ENCODE measurements at regions not wholly inside any gene's neighbourhood (a gene's known extent, or its start where the extent isn't known, plus 50 kb on each side); places are given as distances from the start of the nearest gene placed in this dataset.
"Not testable (repeated sequence)": the region's sequence is repeated elsewhere in the genome, so short reads cannot be mapped to it uniquely, and the experiment has no call there.

DNA sequence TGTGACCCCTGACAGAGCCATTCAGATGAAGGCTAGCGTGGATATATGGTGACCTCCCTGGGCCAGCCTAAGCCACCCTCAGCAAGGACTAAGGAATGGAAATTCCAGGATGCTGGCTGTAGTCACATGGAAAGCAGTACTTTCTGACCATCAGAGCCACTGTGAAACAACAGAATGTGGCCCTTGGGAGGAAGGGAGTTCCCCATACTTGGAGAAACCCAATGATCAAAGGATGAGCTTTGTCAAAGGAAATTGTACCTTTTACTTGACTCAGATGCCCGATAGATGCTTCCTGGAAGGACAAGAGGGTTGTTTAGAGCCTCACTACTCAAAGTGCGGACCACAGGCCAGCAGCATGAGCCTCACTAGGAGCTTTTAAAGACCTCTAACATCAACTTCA lies 484.5 kb upstream of the PROK2 start:
- DNase-seq: no peak

DNA sequence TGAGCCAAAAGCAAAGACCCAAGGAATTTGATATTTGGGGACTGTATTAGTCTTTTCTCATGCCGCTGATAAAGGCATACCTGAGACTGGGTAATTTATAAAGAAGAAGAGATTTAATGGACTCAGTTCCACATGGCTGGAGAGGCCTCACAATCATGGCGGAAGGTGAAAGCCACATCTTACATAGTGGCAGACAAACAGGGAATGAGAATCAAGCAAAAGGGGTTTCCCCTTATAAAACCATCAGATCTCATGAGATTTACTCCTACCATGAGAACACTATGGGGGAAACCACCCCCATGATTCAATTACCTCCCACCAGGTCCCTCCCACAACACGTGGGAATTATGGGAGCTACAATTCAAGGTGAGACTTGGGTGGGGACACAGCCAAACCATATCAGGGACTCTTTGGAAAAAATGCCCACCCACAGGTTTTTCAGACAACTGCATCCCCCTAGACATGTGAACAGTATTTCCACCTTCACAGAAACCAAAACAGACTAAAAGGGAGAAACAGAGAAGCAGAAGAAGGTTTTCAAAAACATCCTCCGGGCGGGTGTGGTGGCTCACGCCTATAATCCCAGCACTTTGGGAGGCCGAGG lies 482.1 kb upstream of the PROK2 start:
- not testable (repeated sequence) for DNase-seq

GRCh38 chr3:72266016-72266370 lies 481.0 kb upstream of the PROK2 start:
- no peak for DNase-seq

- DNase-seq: no peak
Measured at GRCh38 chr3:72265256-72266015, 480.5 kb upstream of the PROK2 start.

DNA sequence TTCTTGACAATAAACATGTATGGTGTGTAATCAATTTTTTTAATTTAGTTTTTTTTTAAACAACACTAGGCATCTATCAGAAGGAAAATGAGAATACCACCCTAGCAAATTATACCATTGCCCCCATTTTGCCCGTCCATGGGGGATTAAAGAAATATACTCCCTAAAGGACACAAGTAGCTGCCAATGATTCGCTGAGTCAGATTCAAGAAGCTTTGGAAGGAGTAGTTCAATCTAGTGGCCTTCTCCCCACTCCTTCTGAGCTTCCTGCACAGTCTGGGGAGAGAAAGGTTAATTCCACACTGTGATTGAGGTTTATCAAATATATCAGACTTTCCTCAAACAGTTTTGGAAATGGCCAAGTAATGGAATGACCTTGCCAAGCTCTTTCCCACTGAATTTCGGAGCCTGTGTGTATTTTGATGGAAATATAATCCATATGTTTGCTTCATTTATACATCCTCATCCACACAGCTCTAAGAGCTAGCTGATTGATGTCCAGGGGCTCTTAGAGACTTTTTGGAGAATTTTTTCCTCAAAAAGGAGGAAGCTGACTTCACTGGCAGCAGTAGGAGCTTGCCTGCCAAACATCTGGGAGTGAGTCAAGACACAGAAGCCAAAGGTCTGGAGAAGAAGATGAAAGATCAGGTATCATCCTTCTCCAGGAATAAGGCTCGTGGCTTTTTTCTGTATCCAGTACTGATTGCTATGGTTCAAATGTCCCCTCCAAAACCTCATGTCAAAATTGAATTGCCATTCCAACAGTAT lies 478.5 kb upstream of the PROK2 start:
- no peak for DNase-seq

DNA sequence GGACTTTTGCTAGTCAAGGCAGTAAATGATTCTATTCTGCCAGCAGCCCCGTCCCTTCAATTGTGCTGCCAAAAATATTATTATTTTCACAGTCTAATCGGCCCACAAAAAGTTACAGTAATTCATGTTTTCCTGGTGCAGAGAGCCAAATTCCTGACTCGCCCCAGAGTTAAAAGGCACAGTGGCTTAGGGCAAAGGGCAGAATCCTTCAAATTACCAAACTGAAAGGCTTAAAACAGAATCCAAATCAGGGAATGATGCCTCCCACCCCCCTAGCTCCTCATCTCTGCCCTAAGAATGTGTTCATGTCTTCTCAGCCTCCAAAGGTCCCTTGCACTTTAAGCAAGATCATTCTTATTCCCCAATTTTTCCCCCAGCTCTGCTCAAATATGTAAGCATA lies 477.8 kb upstream of the PROK2 start:
- DNase-seq: no peak

DNA sequence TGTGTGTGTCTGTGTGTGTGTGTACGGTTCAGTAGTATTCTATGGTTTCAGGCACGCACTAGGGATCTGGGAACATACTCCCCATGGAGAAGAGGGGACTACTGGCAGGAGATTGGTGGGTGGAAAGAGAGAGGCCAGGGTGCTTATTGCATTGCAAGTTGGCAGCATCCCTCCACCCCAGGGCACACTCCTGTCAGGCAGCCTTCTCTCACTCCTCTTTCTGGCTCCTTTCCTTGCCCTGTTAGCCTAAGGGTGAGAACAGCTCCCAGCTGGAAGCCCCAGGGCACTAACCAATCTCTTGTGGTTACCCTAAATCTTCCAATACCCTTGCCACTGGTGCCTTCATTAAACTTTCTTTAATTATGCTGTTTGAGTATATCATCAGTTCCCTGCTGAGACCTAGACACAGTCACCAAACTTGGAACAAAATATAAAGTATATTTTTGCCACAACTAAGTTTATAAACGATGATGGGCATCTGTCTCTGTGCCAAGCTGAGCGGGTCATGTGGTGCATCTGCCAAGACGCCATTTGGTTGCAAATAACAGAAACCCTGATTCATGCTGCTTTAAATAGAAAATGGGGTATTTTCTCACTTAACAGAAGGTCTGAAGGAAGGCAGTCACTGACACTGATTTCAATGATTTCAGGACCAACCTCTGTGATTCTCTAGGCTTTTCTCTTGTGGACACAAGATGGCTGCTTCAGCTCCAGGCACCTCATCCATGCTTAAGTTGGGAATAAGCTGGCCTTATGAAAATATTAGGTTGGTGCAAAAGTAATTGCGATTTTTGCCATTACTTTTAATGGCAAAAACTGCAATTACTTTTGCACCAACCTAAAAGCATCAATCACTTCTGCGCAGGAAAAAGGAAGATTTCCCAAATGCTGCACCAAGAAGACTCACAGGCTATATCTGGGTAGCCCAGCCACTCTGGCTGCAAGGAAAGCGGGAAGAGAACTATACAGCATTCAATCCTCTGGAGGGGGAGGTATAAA lies 476.9 kb upstream of the PROK2 start:
- DNase-seq: no peak

DNA sequence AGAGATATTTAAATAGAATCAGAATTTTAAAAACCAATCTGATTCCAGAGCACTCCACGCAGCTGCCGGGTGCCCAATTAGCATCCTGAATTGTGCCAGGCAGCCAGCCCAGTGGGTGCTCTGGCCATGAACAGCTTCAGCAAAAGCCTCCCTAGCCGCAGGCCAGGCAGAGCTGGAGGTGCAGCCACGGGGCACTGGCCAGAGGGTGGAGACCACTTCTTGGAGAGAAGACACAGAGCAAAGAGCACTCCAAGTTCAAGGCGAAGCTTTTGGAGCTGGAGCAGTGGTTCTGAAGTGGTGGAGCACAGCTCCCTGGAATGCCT lies 475.6 kb upstream of the PROK2 start:
- DNase-seq: no peak

GRCh38 chr3:72259755-72260587 lies 475.0 kb upstream of the PROK2 start:
- DNase-seq: no peak

- peak; percentile 23 for DNase-seq
Measured at GRCh38 chr3:72258361-72259141, 473.6 kb upstream of the PROK2 start.

DNA sequence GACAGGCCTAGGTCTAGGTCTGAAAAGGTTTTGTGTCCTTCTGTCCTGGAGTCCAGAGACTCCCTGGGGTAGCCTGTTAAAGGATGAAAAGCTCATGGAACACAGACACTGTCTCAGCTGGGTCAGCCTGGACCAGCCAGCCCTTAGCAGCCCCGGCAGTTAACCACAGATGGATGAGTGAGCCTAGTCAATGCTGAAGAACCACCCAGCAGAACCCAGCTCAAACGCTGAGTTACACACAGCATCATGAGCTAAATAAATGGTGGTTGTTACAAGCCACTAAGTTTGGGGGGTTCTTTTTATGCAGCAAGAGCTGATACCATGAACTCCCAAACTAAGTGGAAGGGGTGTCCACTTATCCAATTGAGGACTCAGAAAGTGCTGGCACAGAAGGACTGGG lies 472.8 kb upstream of the PROK2 start:
- DNase-seq: no peak

GRCh38 chr3:72257203-72257602 lies 472.3 kb upstream of the PROK2 start:
- no peak for DNase-seq

- no peak for DNase-seq
Measured at GRCh38 chr3:72256716-72257115, 471.8 kb upstream of the PROK2 start.

GRCh38 chr3:72255791-72256559 lies 471.0 kb upstream of the PROK2 start:
- peak; percentile 74 for DNase-seq

DNA sequence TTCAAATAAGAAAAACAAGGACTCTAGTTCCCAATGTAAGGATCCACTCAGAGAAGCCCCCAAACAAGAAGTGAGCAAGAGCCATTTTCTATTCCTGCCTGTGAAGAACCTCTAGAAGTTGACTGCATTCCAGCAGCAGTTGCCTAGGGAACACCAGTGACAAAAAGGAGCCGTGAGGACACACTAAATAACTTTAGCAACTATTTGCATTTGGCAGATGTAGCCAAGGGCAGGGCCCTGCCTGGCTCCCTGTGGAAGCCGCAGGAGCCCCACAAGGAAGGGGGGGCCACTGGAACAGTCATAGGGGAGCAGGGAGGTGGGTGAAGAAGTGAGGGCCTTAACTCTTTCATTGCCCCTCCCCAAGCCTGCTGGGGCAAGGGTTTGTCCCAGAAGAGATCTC lies 470.2 kb upstream of the PROK2 start:
- DNase-seq: no peak

GRCh38 chr3:72254483-72254882 lies 469.5 kb upstream of the PROK2 start:
- no peak for DNase-seq

DNA sequence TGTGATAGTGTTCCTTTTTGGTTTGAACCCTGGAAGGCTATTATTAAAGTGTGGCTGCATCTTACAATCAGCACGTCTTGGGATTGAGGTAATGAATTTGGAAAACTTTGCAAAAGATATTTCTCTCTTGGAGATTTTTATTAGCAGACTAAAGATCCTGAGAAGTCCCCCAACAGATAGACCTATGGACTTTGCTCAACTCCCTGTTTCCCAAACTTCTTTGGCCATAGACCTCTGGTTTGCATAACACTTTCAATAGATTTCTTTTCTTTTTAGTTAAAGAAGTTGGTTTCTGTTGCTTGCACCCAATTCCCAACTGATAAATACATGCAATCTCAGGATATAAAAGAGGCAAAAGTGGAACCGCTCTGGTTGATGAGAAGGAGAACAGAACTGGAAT lies 465.8 kb upstream of the PROK2 start:
- no peak for DNase-seq

- no peak for DNase-seq
Measured at GRCh38 chr3:72248869-72249268, 463.9 kb upstream of the PROK2 start.

- DNase-seq: no peak
Measured at GRCh38 chr3:72248389-72248761, 463.4 kb upstream of the PROK2 start.

DNA sequence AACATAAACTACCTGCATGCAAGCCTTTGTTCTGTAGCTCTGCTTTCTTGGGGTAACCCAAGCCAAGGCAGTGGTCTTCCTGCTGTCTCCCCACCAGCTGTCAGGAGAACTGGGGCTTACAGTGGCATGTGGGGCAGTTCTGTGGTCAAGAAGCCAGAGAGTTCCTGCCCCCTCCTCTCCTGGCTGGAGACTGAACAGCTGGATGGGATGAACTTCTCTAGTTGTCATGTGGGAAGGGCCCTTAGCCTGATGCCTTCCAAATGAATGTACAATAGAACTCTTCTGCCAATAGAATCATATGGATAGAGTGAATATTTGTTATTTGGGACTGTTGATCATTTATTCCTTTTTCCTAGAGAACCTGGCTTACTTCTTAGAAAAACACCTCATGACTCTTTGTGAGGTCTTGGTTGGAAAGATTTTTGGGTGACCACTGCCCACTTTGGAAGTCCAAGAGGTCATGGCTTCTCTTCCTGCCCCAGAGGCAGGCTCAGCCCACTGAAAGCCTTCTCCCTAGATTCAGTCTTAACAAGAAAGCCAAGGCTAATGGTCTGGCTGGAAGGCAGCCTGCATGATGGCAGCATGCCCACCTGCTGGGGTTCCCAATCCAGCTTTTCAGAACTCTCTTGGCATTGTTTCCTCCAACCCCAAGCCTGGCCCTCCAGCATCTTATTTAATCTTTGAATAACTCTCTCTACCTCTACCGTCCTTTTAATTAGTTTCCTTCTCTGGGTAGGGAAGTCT lies 462.9 kb upstream of the PROK2 start:
- DNase-seq: no peak
